Activated CD8-positive, alpha-beta memory T cell treated with anti-CD3 and anti-CD28 coated beads, Interleukin-2, amount 10 ng/mL, durations not matched to agents 7 days and 5 days (primary cell): ENCODE measurements at regions not wholly inside any gene's neighbourhood (a gene's known extent, or its start where the extent isn't known, plus 50 kb on each side); places are given as distances from the start of the nearest gene placed in this dataset. TPM values are rescaled to one million over a fixed set of nuclear protein-coding genes. Genes with fewer than 3 reads are reported as not detected.
"Not testable (repeated sequence)": the region's sequence is repeated elsewhere in the genome, so short reads cannot be mapped to it uniquely, and the experiment has no call there.

Source experiments
- ATAC-seq: fragments of 150-1000 bp; cut with Tn5 transposase; one replicate; pipeline ENCODE4 v1.10.0; 2021; ENCODE audit warnings: moderate library complexity
- CTCF ChIA-PET: fragments of 350-600 bp; sonication (Branson Sonifier 250); formaldehyde crosslinking; loops from one replicate; lab custom pipeline; 2021; ENCODE audit warnings: antibody characterized with exemption; lab: Charles Lee
- DNase-seq: peaks from one replicate; pipeline ENCODE4 v3.0.0-alpha.2; 2020
- H3K27ac Mint-ChIP-seq: one replicate; pipeline ENCODE4 v1.8.0; 2021; ENCODE audit warnings: mild to moderate bottlenecking, mixed read lengths
- H3K27me3 Mint-ChIP-seq: one replicate; pipeline ENCODE4 v1.8.0; 2021; ENCODE audit warnings: mixed read lengths
- H3K36me3 Mint-ChIP-seq: one replicate; pipeline ENCODE4 v1.8.0; 2021; ENCODE audit warnings: mild to moderate bottlenecking, mixed read lengths
- H3K4me1 Mint-ChIP-seq: one replicate; pipeline ENCODE4 v1.8.0; 2021; ENCODE audit warnings: mixed read lengths
- H3K4me3 Mint-ChIP-seq: one replicate; pipeline ENCODE4 v1.8.0; 2021; ENCODE audit warnings: mild to moderate bottlenecking, moderate library complexity, mixed read lengths
- H3K9me3 Mint-ChIP-seq: one replicate; pipeline ENCODE4 v1.8.0; 2022; ENCODE audit warnings: low read depth, mixed read lengths
- microRNA-seq: library from miRNA; unstranded; fragments of <30 nt; microRNA quantifications from one replicate; pipeline ENCODE4 v1.2.0, GENCODE V29; 2022

GRCh38 chr2:89293399-89293798 lies 601.9 kb downstream of the RPIA start:
- H3K36me3 Mint-ChIP-seq, H3K4me3 Mint-ChIP-seq, ATAC-seq, H3K27me3 Mint-ChIP-seq, H3K4me1 Mint-ChIP-seq, CTCF ChIA-PET, H3K27ac Mint-ChIP-seq, DNase-seq, H3K9me3 Mint-ChIP-seq: not testable (repeated sequence)

- H3K4me1 Mint-ChIP-seq, H3K9me3 Mint-ChIP-seq, CTCF ChIA-PET, DNase-seq, ATAC-seq, H3K27me3 Mint-ChIP-seq, H3K4me3 Mint-ChIP-seq, H3K36me3 Mint-ChIP-seq, H3K27ac Mint-ChIP-seq: not testable (repeated sequence)
These were observed 602.9 kb downstream of the RPIA start for GRCh38 chr2:89294335-89294734.

GRCh38 chr2:89296820-89297398 lies 605.4 kb downstream of the RPIA start:
- H3K36me3 Mint-ChIP-seq, H3K4me3 Mint-ChIP-seq, H3K4me1 Mint-ChIP-seq, H3K9me3 Mint-ChIP-seq, DNase-seq, ATAC-seq, H3K27ac Mint-ChIP-seq, H3K27me3 Mint-ChIP-seq, CTCF ChIA-PET: not testable (repeated sequence)

- H3K4me1 Mint-ChIP-seq, ATAC-seq, H3K27ac Mint-ChIP-seq, DNase-seq, H3K27me3 Mint-ChIP-seq, H3K4me3 Mint-ChIP-seq, H3K36me3 Mint-ChIP-seq, H3K9me3 Mint-ChIP-seq, CTCF ChIA-PET: not testable (repeated sequence)
These were observed 607.7 kb downstream of the RPIA start for GRCh38 chr2:89299196-89299595.

GRCh38 chr2:89305623-89306022 lies 614.1 kb downstream of the RPIA start:
- H3K4me1 Mint-ChIP-seq, ATAC-seq, H3K9me3 Mint-ChIP-seq, H3K36me3 Mint-ChIP-seq, H3K27ac Mint-ChIP-seq, H3K27me3 Mint-ChIP-seq, H3K4me3 Mint-ChIP-seq, DNase-seq, CTCF ChIA-PET: not testable (repeated sequence)

- H3K27me3 Mint-ChIP-seq, H3K4me3 Mint-ChIP-seq, H3K9me3 Mint-ChIP-seq, H3K27ac Mint-ChIP-seq, DNase-seq, H3K4me1 Mint-ChIP-seq, CTCF ChIA-PET, ATAC-seq, H3K36me3 Mint-ChIP-seq: not testable (repeated sequence)
These were observed 615.6 kb downstream of the RPIA start for GRCh38 chr2:89306869-89307637.

- H3K27me3 Mint-ChIP-seq, ATAC-seq, CTCF ChIA-PET, H3K36me3 Mint-ChIP-seq, DNase-seq, H3K4me3 Mint-ChIP-seq, H3K9me3 Mint-ChIP-seq, H3K4me1 Mint-ChIP-seq, H3K27ac Mint-ChIP-seq: not testable (repeated sequence)
These were observed 627.5 kb downstream of the RPIA start for GRCh38 chr2:89318990-89319389.

GRCh38 chr2:89325894-89326293 lies 634.4 kb downstream of the RPIA start:
- H3K9me3 Mint-ChIP-seq, DNase-seq, H3K27ac Mint-ChIP-seq, ATAC-seq, H3K36me3 Mint-ChIP-seq, H3K4me3 Mint-ChIP-seq, CTCF ChIA-PET, H3K27me3 Mint-ChIP-seq, H3K4me1 Mint-ChIP-seq: not testable (repeated sequence)

GRCh38 chr2:89326455-89326854 lies 635.0 kb downstream of the RPIA start:
- H3K36me3 Mint-ChIP-seq, H3K27me3 Mint-ChIP-seq, H3K9me3 Mint-ChIP-seq, CTCF ChIA-PET, H3K27ac Mint-ChIP-seq, H3K4me3 Mint-ChIP-seq, DNase-seq, H3K4me1 Mint-ChIP-seq, ATAC-seq: not testable (repeated sequence)

GRCh38 chr2:89328790-89329189 lies 637.3 kb downstream of the RPIA start:
- H3K27ac Mint-ChIP-seq, H3K4me1 Mint-ChIP-seq, H3K36me3 Mint-ChIP-seq, CTCF ChIA-PET, ATAC-seq, H3K27me3 Mint-ChIP-seq, DNase-seq, H3K4me3 Mint-ChIP-seq, H3K9me3 Mint-ChIP-seq: not testable (repeated sequence)

Small RNAs in the stretch of these regions (microRNA-seq; reads per million reads assigned to microRNA genes)
- gene MIR4436A: not detected
